Epithelial cell of proximal tubule (primary cell): ENCODE measurements at regions not wholly inside any gene's neighbourhood (a gene's known extent, or its start where the extent isn't known, plus 50 kb on each side); places are given as distances from the start of the nearest gene placed in this dataset.
"Not testable (repeated sequence)": the region's sequence is repeated elsewhere in the genome, so short reads cannot be mapped to it uniquely, and the experiment has no call there.

Experiments
- DNase-seq: peaks from one replicate; pipeline ENCODE4 v3.0.0-alpha.2; 2011; ENCODE audit warnings: low read depth
- H3K4me3 ChIP-seq: 2 replicates; pipeline ENCODE4 v1.5.1; 2011; ENCODE audit warnings: low read depth, mild to moderate bottlenecking, low read length
- TF ChIP-seq, protein P1 (sequence below): conservative IDR thresholded peaks from 2 replicates; pipeline ENCODE4 v1.5.1; 2012; ENCODE audit warnings: low read depth, mild to moderate bottlenecking, low read length

- no peak for DNase-seq
- TF ChIP-seq, protein P1, sequence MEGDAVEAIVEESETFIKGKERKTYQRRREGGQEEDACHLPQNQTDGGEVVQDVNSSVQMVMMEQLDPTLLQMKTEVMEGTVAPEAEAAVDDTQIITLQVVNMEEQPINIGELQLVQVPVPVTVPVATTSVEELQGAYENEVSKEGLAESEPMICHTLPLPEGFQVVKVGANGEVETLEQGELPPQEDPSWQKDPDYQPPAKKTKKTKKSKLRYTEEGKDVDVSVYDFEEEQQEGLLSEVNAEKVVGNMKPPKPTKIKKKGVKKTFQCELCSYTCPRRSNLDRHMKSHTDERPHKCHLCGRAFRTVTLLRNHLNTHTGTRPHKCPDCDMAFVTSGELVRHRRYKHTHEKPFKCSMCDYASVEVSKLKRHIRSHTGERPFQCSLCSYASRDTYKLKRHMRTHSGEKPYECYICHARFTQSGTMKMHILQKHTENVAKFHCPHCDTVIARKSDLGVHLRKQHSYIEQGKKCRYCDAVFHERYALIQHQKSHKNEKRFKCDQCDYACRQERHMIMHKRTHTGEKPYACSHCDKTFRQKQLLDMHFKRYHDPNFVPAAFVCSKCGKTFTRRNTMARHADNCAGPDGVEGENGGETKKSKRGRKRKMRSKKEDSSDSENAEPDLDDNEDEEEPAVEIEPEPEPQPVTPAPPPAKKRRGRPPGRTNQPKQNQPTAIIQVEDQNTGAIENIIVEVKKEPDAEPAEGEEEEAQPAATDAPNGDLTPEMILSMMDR, result no peak
- H3K4me3 ChIP-seq, result no peak overlapping the region
Observed at GRCh38 chr10:9137368-9137767, 1082.9 kb downstream of the GATA3 start.

- not testable (repeated sequence) for H3K4me3 ChIP-seq, DNase-seq
Observed at GRCh38 chr10:9138829-9139228, 1084.3 kb downstream of the GATA3 start.

DNA sequence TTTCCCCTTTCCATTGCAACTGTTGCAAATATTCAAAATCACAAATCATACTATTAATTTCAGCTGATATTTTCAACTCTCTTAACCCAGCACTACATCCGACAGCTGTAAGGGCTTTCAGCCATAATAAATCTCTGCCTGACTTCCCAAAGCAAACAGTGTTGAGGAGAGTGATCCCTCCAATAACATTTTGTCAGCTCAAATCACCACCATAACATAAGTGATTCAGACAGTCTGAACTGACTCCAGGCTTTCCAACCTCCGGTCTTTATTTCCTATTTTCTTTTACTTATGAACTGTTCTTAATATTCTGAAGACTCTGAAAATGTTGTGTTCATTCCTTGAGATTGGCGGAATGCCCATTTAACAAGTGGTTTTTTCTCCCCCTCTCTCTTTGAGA is 1085.9 kb downstream of the GATA3 start:
- H3K4me3 ChIP-seq, result no peak overlapping the region
- no peak for DNase-seq
- TF ChIP-seq, protein P1, result no peak

GRCh38 chr10:9147475-9147874 is 1093.0 kb downstream of the GATA3 start:
- H3K4me3 ChIP-seq, result no peak overlapping the region
- DNase-seq, result no peak
- TF ChIP-seq, protein P1, result no peak

GRCh38 chr10:9149134-9149533 is 1094.6 kb downstream of the GATA3 start:
- DNase-seq, result no peak

GRCh38 chr10:9153057-9153456 is 1098.6 kb downstream of the GATA3 start:
- not testable (repeated sequence) for H3K4me3 ChIP-seq, DNase-seq

More at GRCh38 chr10:9149134-9149533, 1094.6 kb downstream of the GATA3 start:
- TF ChIP-seq, protein P1, result no peak
- H3K4me3 ChIP-seq, result no peak overlapping the region

DNA sequence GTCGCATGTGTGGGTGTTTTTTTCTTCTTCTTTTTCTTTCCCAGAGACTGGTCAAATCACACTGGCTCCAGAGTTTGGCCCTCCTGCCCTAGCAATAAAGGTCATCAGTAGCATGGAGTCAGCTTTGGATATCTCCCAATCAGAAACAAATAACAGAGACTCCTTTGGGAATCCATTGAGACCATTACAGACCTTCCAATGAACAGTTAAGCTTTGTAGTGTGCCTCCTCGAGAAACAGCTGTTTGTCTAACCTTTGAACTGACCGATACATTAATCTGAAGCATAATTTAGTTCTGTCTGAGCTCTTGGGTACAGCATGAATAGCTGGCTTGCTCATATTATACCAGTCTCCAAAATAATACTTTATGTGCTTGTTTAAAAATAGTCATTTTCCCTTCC is 1103.2 kb downstream of the GATA3 start:
- H3K4me3 ChIP-seq, result no peak overlapping the region
- TF ChIP-seq, protein P1, result no peak
- no peak for DNase-seq

DNA sequence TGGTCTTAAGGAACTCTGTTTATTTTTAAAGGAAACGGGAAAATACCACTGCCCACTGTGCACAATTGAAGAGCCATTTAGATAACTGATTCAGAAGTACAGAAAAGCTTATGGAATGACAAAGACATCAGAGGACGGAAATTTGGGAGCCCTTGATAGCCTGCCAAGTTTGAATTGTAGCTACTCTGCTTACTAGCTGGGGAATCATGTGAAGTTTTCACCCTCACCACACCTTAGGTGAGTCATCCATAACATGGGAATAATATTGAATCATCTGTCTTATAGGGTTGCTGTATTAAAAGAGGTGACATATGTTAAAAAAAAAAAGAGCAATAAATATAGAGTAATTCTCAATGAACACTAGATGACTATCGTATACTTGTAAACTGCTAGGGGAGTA is 1104.2 kb downstream of the GATA3 start:
- no peak for DNase-seq

More for the DNA sequence above, 1104.2 kb downstream of the GATA3 start:
- H3K4me3 ChIP-seq, result no peak overlapping the region
- TF ChIP-seq, protein P1, result no peak
